Progenitor cell of endocrine pancreas (in vitro differentiated cells): ENCODE measurements at regions not wholly inside any gene's neighbourhood (a gene's known extent, or its start where the extent isn't known, plus 50 kb on each side); places are given as distances from the start of the nearest gene placed in this dataset.

Source experiments
- DNase-seq: peaks from one replicate; pipeline ENCODE4 v3.0.0; 2021; ENCODE audit warnings: low spot score; ENCODE audit not compliant: unreplicated experiment
- H3K27ac Mint-ChIP-seq: 2 replicates; pipeline ENCODE4 v1.8.0; 2021; ENCODE audit warnings: mild to moderate bottlenecking, moderate library complexity, mixed read lengths
- H3K27me3 Mint-ChIP-seq: 2 replicates; pipeline ENCODE4 v1.8.0; 2021; ENCODE audit warnings: mixed read lengths
- H3K36me3 Mint-ChIP-seq: 2 replicates; pipeline ENCODE4 v1.8.0; 2022; ENCODE audit warnings: mixed read lengths; ENCODE audit not compliant: insufficient read depth
- H3K4me1 Mint-ChIP-seq: 2 replicates; pipeline ENCODE4 v1.8.0; 2021; ENCODE audit warnings: low read depth, mixed read lengths
- H3K4me3 Mint-ChIP-seq: 2 replicates; pipeline ENCODE4 v1.8.0; 2021; ENCODE audit warnings: low read depth, mild to moderate bottlenecking, moderate library complexity, mixed read lengths
- H3K9me3 Mint-ChIP-seq: 2 replicates; pipeline ENCODE4 v1.8.0; 2021; ENCODE audit warnings: low read depth, mixed read lengths
- CTCF ChIP-seq: fragments of 200-600 bp; sonication (generic); IDR thresholded peaks from one replicate; pipeline ENCODE4 v1.5.0; 2021; ENCODE audit warnings: antibody characterized with exemption, mild to moderate bottlenecking; ENCODE audit not compliant: unreplicated experiment

DNA sequence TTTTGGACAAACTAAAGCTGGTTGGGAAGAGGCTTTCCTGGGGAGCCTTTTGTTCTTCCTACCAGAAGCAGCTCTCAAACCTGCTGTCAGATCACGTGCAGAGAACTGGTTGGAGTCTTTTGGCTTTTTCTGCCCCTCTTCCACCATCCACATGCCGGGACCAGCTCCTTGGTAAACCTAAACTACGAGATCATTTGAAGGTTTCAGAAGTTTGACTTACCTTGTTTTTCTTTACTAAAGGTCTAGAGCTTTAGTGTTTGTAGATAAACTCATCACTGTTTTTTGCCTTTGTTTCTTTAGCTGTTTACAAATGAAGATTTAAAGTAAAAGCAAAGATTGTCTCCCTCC, 113.4 kb downstream of the HLX start:
- Mint-ChIP-seq H3K4me3 (no peak overlapping the region), H3K27ac (no peak overlapping the region), H3K27me3 (peaks cover 27% of the 10 kb centered on the region), H3K36me3 (peaks cover 1% of the 10 kb centered on the region), H3K9me3 (peaks cover 7% of the 10 kb centered on the region), H3K4me1 (peaks cover 22% of the 10 kb centered on the region)
- no peak for TF ChIP-seq CTCF
- no peak for DNase-seq

- H3K27ac Mint-ChIP-seq = no peak overlapping the region
- H3K27me3 Mint-ChIP-seq = peaks cover 27% of the 10 kb centered on the region
- H3K4me3 Mint-ChIP-seq = no peak overlapping the region
- peaks cover 1% of the 10 kb centered on the region for H3K36me3 Mint-ChIP-seq
- no peak for TF ChIP-seq CTCF
- peaks cover 22% of the 10 kb centered on the region for H3K4me1 Mint-ChIP-seq
- peaks cover 7% of the 10 kb centered on the region for H3K9me3 Mint-ChIP-seq
- DNase-seq = no peak
Measured at GRCh38 chr1:220994671-220995070, 115.4 kb downstream of the HLX start.

- no peak for TF ChIP-seq CTCF
- Mint-ChIP-seq H3K9me3 (peaks cover 4% of the 10 kb centered on the region), H3K4me1 (peaks cover 2% of the 10 kb centered on the region), H3K27ac (no peak overlapping the region), H3K27me3 (peaks cover 12% of the 10 kb centered on the region), H3K4me3 (no peak overlapping the region), H3K36me3 (peaks cover 1% of the 10 kb centered on the region)
- DNase-seq = no peak
Measured at GRCh38 chr1:220997791-220998190, 118.5 kb downstream of the HLX start.

- H3K36me3 Mint-ChIP-seq = peaks cover 1% of the 10 kb centered on the region
- no peak overlapping the region for H3K27ac Mint-ChIP-seq
- H3K9me3 Mint-ChIP-seq = peaks cover 4% of the 10 kb centered on the region
- no peaks in the 10 kb centered on the region for H3K27me3 Mint-ChIP-seq
- no peak for DNase-seq
- TF ChIP-seq CTCF = no peak
- no peaks in the 10 kb centered on the region for H3K4me1 Mint-ChIP-seq
- H3K4me3 Mint-ChIP-seq = no peak overlapping the region
Measured at GRCh38 chr1:220999872-221000863, 120.9 kb downstream of the HLX start.

DNA sequence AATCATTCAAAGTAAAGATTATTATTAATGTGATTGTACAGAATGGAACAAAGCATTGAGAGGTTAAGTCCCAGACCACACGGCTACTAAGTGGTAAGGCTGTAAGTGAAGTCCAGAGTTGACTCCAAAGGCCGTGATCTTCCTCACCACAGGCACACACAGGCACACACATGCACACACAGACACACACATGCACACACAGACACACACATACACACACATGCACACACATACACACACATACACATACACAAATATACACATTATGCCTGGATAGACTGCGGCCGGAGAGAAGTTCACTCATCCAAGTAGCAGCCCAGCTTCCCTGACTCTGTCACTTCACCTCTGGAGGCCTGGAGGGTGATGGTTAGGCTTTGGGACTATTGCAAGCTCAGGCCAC, 121.9 kb downstream of the HLX start:
- no peak for TF ChIP-seq CTCF
- no peak overlapping the region for H3K4me3 Mint-ChIP-seq
- no peak for DNase-seq
- H3K36me3 Mint-ChIP-seq = peaks cover 1% of the 10 kb centered on the region
- H3K9me3 Mint-ChIP-seq = peaks cover 4% of the 10 kb centered on the region
- no peak overlapping the region for H3K27ac Mint-ChIP-seq
- no peaks in the 10 kb centered on the region for H3K27me3 Mint-ChIP-seq
- H3K4me1 Mint-ChIP-seq = no peaks in the 10 kb centered on the region
